ENCODE measurements at regions not wholly inside any gene's neighbourhood (a gene's known extent, or its start where the extent isn't known, plus 50 kb on each side); places are given as distances from the start of the nearest gene placed in this dataset.

- Histone ChIP-seq H4K8ac (ENCODE audit: low read depth in 2 of 2, low read length in 2 of 2) (no peak overlapping the region), H2BK15ac (ENCODE audit: low read depth, low read length) (no peak overlapping the region), H3K9me1 (ENCODE audit: insufficient read depth, low read length) (no peaks in the 10 kb centered on the region), H2AK9ac (replicated peaks; ENCODE audit: low read depth, low read length, poor library complexity) (no peak overlapping the region), H3K4me1 (ENCODE audit: control insufficient read depth, insufficient read depth, low read length) (no peaks in the 10 kb centered on the region), H2AK5ac (ENCODE audit: low read depth, low read length) (no peak overlapping the region), H3K4ac (ENCODE audit: low read depth, low read length) (no peak overlapping the region), H3K4me2 (ENCODE audit: low read depth, low read length) (no peak overlapping the region), H3K9ac (ENCODE audit: low read depth, low read length) (no peak overlapping the region), H3K27me3 (ENCODE audit: control insufficient read depth, insufficient read depth, low read length) (no peaks in the 10 kb centered on the region), H4K91ac (ENCODE audit: insufficient read depth, low read depth, low read length) (no peak overlapping the region), H3K4me3 (ENCODE audit: insufficient read depth, low read depth, low read length) (no peak overlapping the region), H3K36me3 (ENCODE audit: control insufficient read depth, insufficient read depth, low read length) (no peaks in the 10 kb centered on the region), H2BK20ac (ENCODE audit: low read depth, low read length) (no peak overlapping the region), H3K18ac (ENCODE audit: low read depth, low read length) (no peak overlapping the region), H2BK120ac (ENCODE audit: low read depth, low read length) (no peak overlapping the region), H2AFZ (replicated peaks; ENCODE audit: low read length, poor library complexity) (no peak overlapping the region), H4K20me1 (ENCODE audit: insufficient read depth, low read length) (no peaks in the 10 kb centered on the region), H3K14ac (replicated peaks; ENCODE audit: low read depth, low read length) (no peak overlapping the region), H3K27ac (ENCODE audit: insufficient read depth, low read length) (no peak overlapping the region), H3K56ac (ENCODE audit: extremely low read depth, insufficient read depth, low read length) (no peak overlapping the region), H2BK5ac (ENCODE audit: low read depth, low read length, poor library complexity, severe bottlenecking) (no peak overlapping the region), H3K79me1 (ENCODE audit: low read depth in 1 of 2, low read length in 2 of 2) (no peaks in the 10 kb centered on the region), H3K9me3 (ENCODE audit: control insufficient read depth, insufficient read depth, low read length) (no peaks in the 10 kb centered on the region), H3K23ac (ENCODE audit: low read depth, low read length) (no peak overlapping the region), H4K5ac (ENCODE audit: low read depth, low read length) (no peak overlapping the region)
- ATAC-seq (ENCODE audit: low read depth) (no peak), DNase-seq (no peak)
- in situ Hi-C loops (cut with MboI; ENCODE audit: low sequenced_read_pairs) = no loop called here
- no peak for TF ChIP-seq NFE2L2 (IDR thresholded peaks at IDR 0.05; ENCODE audit: low read depth, low read length)
- TF ChIP-seq CTCF (conservative IDR thresholded peaks at IDR 0.05; ENCODE audit: low read depth, low read length) = no peak
- TF ChIP-seq POLR2A (IDR thresholded peaks at IDR 0.05; ENCODE audit: low read depth, low read length) = no peak
- TF ChIP-seq CHD1 (IDR thresholded peaks at IDR 0.05; ENCODE audit: low read depth, low read length) = no peak
- no peak for TF ChIP-seq RCOR1 (IDR thresholded peaks at IDR 0.05; ENCODE audit: insufficient replicate concordance, low read length)
- TF ChIP-seq SMC3 (IDR thresholded peaks at IDR 0.05; ENCODE audit: low read depth, low read length) = no peak
- no peak for TF ChIP-seq MAFK (IDR thresholded peaks at IDR 0.05; ENCODE audit: low read depth, low read length)
- no peak for TF ChIP-seq MXI1 (IDR thresholded peaks at IDR 0.05; ENCODE audit: borderline replicate concordance, low read depth, low read length)
- TF ChIP-seq MAZ (IDR thresholded peaks at IDR 0.05; ENCODE audit: borderline replicate concordance, low read depth, low read length) = no peak
- no peak for TF ChIP-seq BHLHE40 (IDR thresholded peaks at IDR 0.05; ENCODE audit: low read depth, low read length)
- no peak for TF ChIP-seq CEBPB (IDR thresholded peaks at IDR 0.05; ENCODE audit: low read depth, low read length)
- TF ChIP-seq FOS (IDR thresholded peaks at IDR 0.05; ENCODE audit: low read depth, low read length) = no peak
- no peak for TF ChIP-seq USF2 (IDR thresholded peaks at IDR 0.05; ENCODE audit: low read depth, low read length)
- no peak for TF ChIP-seq RFX5 (IDR thresholded peaks at IDR 0.05; ENCODE audit: low read depth, low read length)
- CTCF ChIA-PET = no interaction called here
- WGBS, 2 experiments (ENCODE audit: extremely low coverage in 2 of 2, insufficient read length in 1 of 2) = no CpG with 5 or more reads among the region's 1 CpG
- POLR2A ChIA-PET (ENCODE audit: unreplicated experiment) = no interaction called here
- BruUV-seq (replicated peaks) = no TSS peak
- dilution Hi-C loops (cut with HindIII; ENCODE audit: low sequenced_read_pairs, unreplicated experiment) = no loop called here
- intact Hi-C loops (cut with micrococcal nuclease) = no loop called here
Observed at GRCh38 chr12:24055747-24056146, 106.3 kb upstream of the SOX5 start.

All from IMR-90 (cell line).